OCI-LY7 (cell line): ENCODE measurements at regions not wholly inside any gene's neighbourhood (a gene's known extent, or its start where the extent isn't known, plus 50 kb on each side); places are given as distances from the start of the nearest gene placed in this dataset.

Experiments
- BruUV-seq: library from RNA; stranded (reverse); fragments of 400-500 nt; replicated peaks from 2 replicates; lab custom pipeline; 2021; lab: Mats Ljungman, UMichigan
- CTCF ChIA-PET: fragments of 300-600 bp; sonication (Branson Sonifier 250); formaldehyde crosslinking; loops from one replicate; lab custom pipeline; 2022; ENCODE audit warnings: antibody characterized with exemption; ENCODE audit not compliant: unreplicated experiment; lab: Charles Lee
- POLR2A ChIA-PET: fragments of 300-600 bp; sonication (Branson Sonifier 250); formaldehyde crosslinking; loops from one replicate; lab custom pipeline; 2022; ENCODE audit warnings: antibody characterized with exemption; lab: Charles Lee
- DNase-seq: peaks from one replicate; pipeline ENCODE4 v3.0.0-alpha.2; 2015; ENCODE audit warnings: low spot score
- H2AFZ ChIP-seq: fragments of 200-600 bp; sonication (generic), shearing (Covaris generic); 2 replicates; pipeline ENCODE4 v1.6.1; 2014; ENCODE audit warnings: mild to moderate bottlenecking, antibody characterized with exemption, low read length, moderate library complexity
- H3K27ac ChIP-seq: fragments of 200-600 bp; sonication (generic); 2 replicates; pipeline ENCODE4 v1.5.1; 2014; ENCODE audit warnings: mixed run types, low read depth, mild to moderate bottlenecking, moderate library complexity, low read length, inconsistent platforms; ENCODE audit not compliant: poor library complexity, severe bottlenecking
- H3K36me3 ChIP-seq: fragments of 200-600 bp; sonication (generic); 2 replicates; pipeline ENCODE4 v1.6.1; 2014; ENCODE audit warnings: mild to moderate bottlenecking, antibody characterized with exemption, low read length, moderate library complexity, mixed read lengths; ENCODE audit not compliant: insufficient read depth
- H3K4me1 ChIP-seq: fragments of 200-600 bp; sonication (generic); 2 replicates; pipeline ENCODE4 v1.5.1; 2014; ENCODE audit warnings: mild to moderate bottlenecking, low read length; ENCODE audit not compliant: insufficient read depth, poor library complexity, severe bottlenecking
- H3K4me2 ChIP-seq: fragments of 200-600 bp; sonication (generic); 2 replicates; pipeline ENCODE4 v1.6.1; 2014; ENCODE audit warnings: mild to moderate bottlenecking, low read length
- H3K4me3 ChIP-seq: fragments of 200-600 bp; sonication (generic); 2 replicates; pipeline ENCODE4 v1.5.1; 2014; ENCODE audit warnings: mild to moderate bottlenecking, low read depth, low read length; ENCODE audit not compliant: poor library complexity, severe bottlenecking
- H3K79me2 ChIP-seq: fragments of 200-600 bp; sonication (generic); 2 replicates; pipeline ENCODE4 v1.6.1; 2016; ENCODE audit warnings: low read depth, mild to moderate bottlenecking, low read length, moderate library complexity, mixed read lengths; ENCODE audit not compliant: insufficient read depth
- H3K9me2 ChIP-seq: fragments of 200-600 bp; sonication (generic); 2 replicates; pipeline ENCODE4 v1.6.1; 2016; ENCODE audit warnings: mild to moderate bottlenecking, low read length, mixed read lengths; ENCODE audit not compliant: insufficient read depth
- H3K9me3 ChIP-seq: fragments of 200-600 bp; sonication (generic); 2 replicates; pipeline ENCODE4 v1.6.1; 2014; ENCODE audit warnings: mild to moderate bottlenecking, mixed run types, low read length, mixed read lengths
- H4K20me1 ChIP-seq: fragments of 200-600 bp; sonication (generic); 2 replicates; pipeline ENCODE4 v1.6.1; 2014; ENCODE audit warnings: mild to moderate bottlenecking, antibody characterized with exemption, low read length, moderate library complexity, mixed read lengths; ENCODE audit not compliant: insufficient read depth
- CTCF ChIP-seq: fragments of 200-600 bp; sonication (generic); conservative IDR thresholded peaks from 2 replicates; pipeline ENCODE4 v1.5.1; 2014; ENCODE audit warnings: mild to moderate bottlenecking, antibody characterized with exemption, low read length, moderate library complexity, mixed read lengths
- EZH2phosphoT487 ChIP-seq: fragments of 200-600 bp; sonication (generic); IDR thresholded peaks from 2 replicates; pipeline ENCODE4 v1.6.1; 2018; ENCODE audit warnings: low read depth, borderline replicate concordance, mild to moderate bottlenecking, mixed run types, antibody characterized with exemption, low read length, moderate library complexity, mixed read lengths
- intact Hi-C: fragments of 100-400 bp; cut with micrococcal nuclease; formaldehyde crosslinking; loops from one replicate; pipeline ENCODE4 v1.10.0; 2022; ENCODE audit not compliant: unreplicated experiment

- H3K4me1 ChIP-seq: peaks cover 26% of the 10 kb centered on the region
- H3K4me3 ChIP-seq: no peak overlapping the region
- TF ChIP-seq EZH2phosphoT487 (no peak), CTCF (no peak)
- no peaks in the 10 kb centered on the region; the same call in 1 of the 2 replicates for H3K9me3 ChIP-seq
- ChIA-PET POLR2A (interaction anchor here (0.9 to 2.0 kb wide), 4 partner anchors 8 to 12 kb away, joined by 3 to 7 read pairs (median 4); no protein-coding TSS in a partner anchor), CTCF (no interaction called here)
- intact Hi-C loops: no loop called here
- H4K20me1 ChIP-seq: no peaks in the 10 kb centered on the region
- no peaks in the 10 kb centered on the region for H3K9me2 ChIP-seq
- no peak overlapping the region for H3K4me2 ChIP-seq
- BruUV-seq: no TSS peak
- no peak overlapping the region for H2AFZ ChIP-seq
- no peak for DNase-seq
- peaks cover 31% of the 10 kb centered on the region for H3K36me3 ChIP-seq
- no peak overlapping the region for H3K27ac ChIP-seq
- H3K79me2 ChIP-seq: 0 out of 2 replicates have a peak, but pooled peaks cover 2% of the 10 kb centered on the region
These were observed 406.0 kb downstream of the TMEM135 start for GRCh38 chr11:87443707-87444106.

- intact Hi-C loops: no loop called here
- Histone ChIP-seq H3K27ac (no peak overlapping the region), H3K4me2 (no peak overlapping the region), H3K79me2 (peaks cover 4% of the 10 kb centered on the region; the same call in 1 of the 2 replicates), H2AFZ (no peak overlapping the region), H3K4me1 (peaks cover 27% of the 10 kb centered on the region), H3K9me3 (no peaks in the 10 kb centered on the region), H3K36me3 (peaks cover 13% of the 10 kb centered on the region), H3K4me3 (no peak overlapping the region), H3K9me2 (no peaks in the 10 kb centered on the region), H4K20me1 (no peaks in the 10 kb centered on the region)
- DNase-seq: no peak
- CTCF ChIA-PET: interaction anchor here (0.6 to 1.0 kb wide), 3 partner anchors 9 to 25 kb away, joined by 3 to 7 read pairs (median 4); no protein-coding TSS in a partner anchor
- TF ChIP-seq CTCF (no peak), EZH2phosphoT487 (no peak)
- POLR2A ChIA-PET: interaction anchor here (1.1 to 1.3 kb wide), 3 partner anchors 9 to 14 kb away, joined by 3 to 5 read pairs (median 3); no protein-coding TSS in a partner anchor
- BruUV-seq: no TSS peak
These were observed 402.5 kb downstream of the TMEM135 start for GRCh38 chr11:87440076-87440770.

- Histone ChIP-seq H2AFZ (no peak overlapping the region), H3K79me2 (peaks cover 4% of the 10 kb centered on the region; the same call in 1 of the 2 replicates), H3K4me3 (no peak overlapping the region), H3K9me2 (no peaks in the 10 kb centered on the region), H3K4me2 (0 out of 2 replicates have a peak overlapping the region, but pooled peaks have one; percentile 11), H3K27ac (no peak overlapping the region), H3K36me3 (peaks cover 6% of the 10 kb centered on the region), H4K20me1 (no peaks in the 10 kb centered on the region), H3K9me3 (no peaks in the 10 kb centered on the region), H3K4me1 (peaks cover 41% of the 10 kb centered on the region)
- CTCF ChIA-PET: no interaction called here
- no TSS peak for BruUV-seq
- no peak for DNase-seq
- TF ChIP-seq CTCF: no peak
- no peak for TF ChIP-seq EZH2phosphoT487
- intact Hi-C loops: no loop called here
- POLR2A ChIA-PET: interaction anchor here (0.7 to 2.0 kb wide), 3 partner anchors 9 to 1516 kb away, joined by 3 to 11 read pairs (median 3); no protein-coding TSS in a partner anchor
These were observed 400.7 kb downstream of the TMEM135 start for GRCh38 chr11:87438416-87438815.
